Stimulated activated CD8-positive, alpha-beta memory T cell treated with anti-CD3 and anti-CD28 coated beads, Interleukin-12 subunit alpha, Interleukin-12 subunit beta, amount 100 ng/mL, for 24 hours (primary cell): ENCODE measurements at regions not wholly inside any gene's neighbourhood (a gene's known extent, or its start where the extent isn't known, plus 50 kb on each side); places are given as distances from the start of the nearest gene placed in this dataset.

Source experiments
- DNase-seq: peaks from one replicate; pipeline ENCODE4 v3.0.0-alpha.2; 2020; ENCODE audit errors: extremely low read depth

DNA sequence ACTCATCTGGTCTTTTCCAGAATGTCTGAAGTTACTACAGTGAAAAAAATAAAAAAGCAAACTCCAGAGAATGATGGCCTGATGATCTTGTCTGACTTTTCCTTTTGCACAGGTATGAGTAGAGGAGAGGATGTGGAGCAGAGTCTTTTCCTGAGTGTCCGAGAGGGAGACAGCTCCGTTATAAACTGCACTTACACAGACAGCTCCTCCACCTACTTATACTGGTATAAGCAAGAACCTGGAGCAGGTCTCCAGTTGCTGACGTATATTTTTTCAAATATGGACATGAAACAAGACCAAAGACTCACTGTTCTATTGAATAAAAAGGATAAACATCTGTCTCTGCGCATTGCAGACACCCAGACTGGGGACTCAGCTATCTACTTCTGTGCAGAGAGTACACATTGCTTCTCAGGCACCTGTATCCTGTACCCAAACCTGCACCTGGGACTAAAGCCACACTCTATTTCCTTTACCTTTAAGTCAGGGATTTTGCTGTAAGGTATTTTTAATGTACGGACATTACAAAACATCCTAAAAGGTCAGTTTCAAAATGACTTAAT, 75.8 kb upstream of the OR4E1 start:
- no peak for DNase-seq

GRCh38 chr14:21748869-21749303, 75.3 kb upstream of the OR4E1 start:
- no peak for DNase-seq

DNA sequence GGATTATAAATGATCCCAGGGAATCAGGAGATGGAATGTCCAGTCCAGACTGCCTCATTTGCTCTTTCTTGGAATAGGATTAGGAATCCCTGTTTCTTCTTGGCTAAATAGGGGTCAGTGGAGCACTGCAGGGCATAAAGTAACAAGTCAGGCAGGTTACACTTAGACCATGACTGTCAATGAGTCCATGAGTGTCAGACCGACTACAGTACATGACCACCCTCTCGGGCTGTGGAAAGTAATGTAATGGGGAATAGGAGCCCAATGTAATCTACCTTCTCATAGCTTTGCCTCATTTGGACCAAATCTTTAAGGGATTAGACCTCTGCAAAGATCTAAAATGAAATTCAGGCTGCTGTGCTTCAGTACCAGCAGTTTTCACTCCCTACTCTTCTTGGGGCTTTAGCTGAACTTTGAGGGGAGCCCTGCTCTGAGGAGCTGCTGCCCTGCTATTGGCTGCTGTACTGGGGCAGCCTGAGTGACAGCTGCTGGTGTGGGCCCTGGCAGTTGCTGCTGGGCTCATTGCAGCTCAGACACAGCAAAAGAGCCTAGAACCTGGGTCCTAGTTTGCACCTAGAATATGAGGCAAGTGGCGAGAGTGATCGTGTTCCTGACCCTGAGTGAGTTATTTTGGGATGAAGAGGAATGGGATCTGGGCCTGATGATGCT, 62.2 kb upstream of the OR4E1 start:
- DNase-seq, result no peak

- DNase-seq, result no peak
Measured at GRCh38 chr14:21735200-21735599, 61.6 kb upstream of the OR4E1 start.

GRCh38 chr14:21734457-21735074, 60.9 kb upstream of the OR4E1 start:
- DNase-seq, result no peak

DNA sequence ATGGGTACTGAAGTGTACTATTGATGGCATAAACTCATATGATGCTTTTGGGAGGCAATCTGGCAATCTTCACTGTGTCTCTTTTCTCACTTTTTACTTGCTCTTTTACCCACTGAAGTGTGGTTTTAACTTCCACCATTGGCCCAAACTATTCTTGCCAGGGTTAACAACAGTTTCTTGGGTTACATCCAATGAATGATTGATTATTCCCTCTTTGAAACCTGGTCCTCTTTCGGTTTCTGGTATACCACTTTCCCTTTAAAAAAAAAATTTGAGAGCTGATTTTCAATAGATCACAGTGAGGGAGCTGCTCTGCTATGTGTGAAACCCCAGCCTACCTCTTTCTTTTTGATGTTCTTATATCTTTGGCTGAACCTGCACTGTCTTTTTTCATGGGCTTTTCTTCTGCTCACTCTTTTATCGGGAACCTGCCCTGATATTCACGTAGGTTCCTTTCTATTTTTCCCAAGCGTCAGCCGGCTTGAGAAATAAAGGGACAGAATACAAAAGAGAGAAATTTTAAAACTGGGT, 56.1 kb upstream of the OR4E1 start:
- DNase-seq, result no peak

DNA sequence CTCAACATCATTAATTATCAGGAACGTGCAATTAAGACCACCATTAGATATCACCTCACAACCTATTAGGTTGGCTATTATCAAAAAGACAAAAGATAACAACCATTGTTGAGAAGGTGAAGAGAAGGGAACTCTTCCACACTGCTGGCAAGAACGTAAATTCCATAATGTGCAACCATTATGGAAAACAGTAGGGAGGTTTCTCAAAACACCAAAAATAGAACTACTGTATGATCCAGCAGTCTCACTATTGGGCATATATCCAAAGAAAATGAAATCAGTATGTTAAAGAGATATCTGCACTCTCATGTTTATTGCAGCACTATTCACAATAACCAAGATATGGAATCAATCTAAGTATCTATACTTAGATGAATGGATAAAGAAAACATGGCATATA, 51.6 kb upstream of the OR4E1 start:
- DNase-seq, result no peak

- no peak for DNase-seq
Measured at GRCh38 chr14:21724090-21724973, 50.7 kb upstream of the OR4E1 start.

- DNase-seq, result no peak
Measured at GRCh38 chr14:21723431-21724045, 49.9 kb upstream of the OR4E1 start.
